NT2/D1 (cell line): ENCODE measurements at regions not wholly inside any gene's neighbourhood (a gene's known extent, or its start where the extent isn't known, plus 50 kb on each side); places are given as distances from the start of the nearest gene placed in this dataset.

Experiments used
- SUZ12 ChIP-seq: IDR thresholded peaks from 2 replicates; pipeline ENCODE4 v1.6.1; 2011; ENCODE audit not compliant: insufficient read length, insufficient read depth; ENCODE audit errors: extremely low read depth
- ZNF274 ChIP-seq: IDR thresholded peaks from 2 replicates; pipeline ENCODE4 v1.6.1; 2011; ENCODE audit warnings: mild to moderate bottlenecking, low read depth, low read length

GRCh38 chr7:84532196-84532595 lies 337.6 kb upstream of the SEMA3A start:
- TF ChIP-seq SUZ12, result no peak
- no peak for TF ChIP-seq ZNF274
